ENCODE measurements at regions not wholly inside any gene's neighbourhood (a gene's known extent, or its start where the extent isn't known, plus 50 kb on each side); places are given as distances from the start of the nearest gene placed in this dataset.

DNA sequence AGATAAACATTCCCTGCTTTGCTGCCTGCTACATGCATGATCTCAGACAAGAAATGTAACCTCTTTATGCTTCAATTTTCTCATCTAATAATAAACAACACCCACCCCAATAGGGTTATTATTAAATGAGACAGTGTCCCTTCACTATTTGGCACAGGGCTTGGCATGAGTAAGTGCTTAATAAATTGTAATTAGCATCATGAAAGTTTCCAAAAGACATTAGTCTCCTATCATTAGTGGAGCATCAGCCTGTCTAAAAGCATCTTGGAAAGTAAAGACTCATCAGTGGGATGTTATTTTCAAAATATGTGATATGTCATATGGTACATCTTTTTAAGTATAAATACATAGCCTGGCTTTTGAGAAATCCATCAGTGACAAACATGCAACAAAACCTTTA, 275.0 kb downstream of the ZEB2 start:
- Histone ChIP-seq H3K4me3 (ENCODE audit: low read depth, low read length) (no peak overlapping the region), H3K9me3 (ENCODE audit: control insufficient read depth, insufficient read depth, low read depth, low read length) (no peaks in the 10 kb centered on the region), H3K27ac (ENCODE audit: extremely low read depth, low read depth, low read length) (no peak overlapping the region), H3K36me3 (ENCODE audit: control insufficient read depth in 2 of 2, insufficient read depth in 1 of 2, low read length in 2 of 2) (no peaks in the 10 kb centered on the region), H3K4me1 (ENCODE audit: control insufficient read depth, insufficient read depth, low read length) (no peaks in the 10 kb centered on the region)
- ChIA-PET POLR2A (no interaction called here), CTCF (interaction anchor here (0.6 kb wide), 1 partner anchor 213 kb away, joined by 3 read pairs; no protein-coding TSS in a partner anchor)
- TF ChIP-seq ELK4 (IDR thresholded peaks at IDR 0.05; ENCODE audit: borderline replicate concordance, low read depth, low read length) (no peak), ATF2 (tag by site-specific recombination; IDR thresholded peaks at IDR 0.05; ENCODE audit: low read depth) (no peak), ZNF473 (tag by site-specific recombination; IDR thresholded peaks at IDR 0.05) (no peak), KLF1 (tag by site-specific recombination; IDR thresholded peaks at IDR 0.05) (no peak), OSR2 (tag by site-specific recombination; IDR thresholded peaks at IDR 0.05) (no peak), ZFP41 (tag by site-specific recombination; IDR thresholded peaks at IDR 0.05; ENCODE audit: borderline replicate concordance) (no peak), OVOL3 (tag by site-specific recombination; IDR thresholded peaks at IDR 0.05) (no peak), YY1 (tag by site-specific recombination; IDR thresholded peaks at IDR 0.05) (no peak), ZNF658 (tag by site-specific recombination; IDR thresholded peaks at IDR 0.05) (no peak), ZNF530 (tag by site-specific recombination; IDR thresholded peaks at IDR 0.05; ENCODE audit: low read depth) (no peak), ZNF121 (tag by site-specific recombination; IDR thresholded peaks at IDR 0.05) (no peak), SP3 (tag by site-specific recombination; IDR thresholded peaks at IDR 0.05) (no peak), GFI1B (tag by site-specific recombination; IDR thresholded peaks at IDR 0.05) (no peak), ZNF174 (tag by site-specific recombination; IDR thresholded peaks at IDR 0.05) (no peak), ZNF311 (tag by site-specific recombination; IDR thresholded peaks at IDR 0.05; ENCODE audit: borderline replicate concordance) (no peak), ZNF433 (tag by site-specific recombination; IDR thresholded peaks at IDR 0.05; ENCODE audit: low read depth) (no peak)
- TF ChIP-seq, protein P1, sequence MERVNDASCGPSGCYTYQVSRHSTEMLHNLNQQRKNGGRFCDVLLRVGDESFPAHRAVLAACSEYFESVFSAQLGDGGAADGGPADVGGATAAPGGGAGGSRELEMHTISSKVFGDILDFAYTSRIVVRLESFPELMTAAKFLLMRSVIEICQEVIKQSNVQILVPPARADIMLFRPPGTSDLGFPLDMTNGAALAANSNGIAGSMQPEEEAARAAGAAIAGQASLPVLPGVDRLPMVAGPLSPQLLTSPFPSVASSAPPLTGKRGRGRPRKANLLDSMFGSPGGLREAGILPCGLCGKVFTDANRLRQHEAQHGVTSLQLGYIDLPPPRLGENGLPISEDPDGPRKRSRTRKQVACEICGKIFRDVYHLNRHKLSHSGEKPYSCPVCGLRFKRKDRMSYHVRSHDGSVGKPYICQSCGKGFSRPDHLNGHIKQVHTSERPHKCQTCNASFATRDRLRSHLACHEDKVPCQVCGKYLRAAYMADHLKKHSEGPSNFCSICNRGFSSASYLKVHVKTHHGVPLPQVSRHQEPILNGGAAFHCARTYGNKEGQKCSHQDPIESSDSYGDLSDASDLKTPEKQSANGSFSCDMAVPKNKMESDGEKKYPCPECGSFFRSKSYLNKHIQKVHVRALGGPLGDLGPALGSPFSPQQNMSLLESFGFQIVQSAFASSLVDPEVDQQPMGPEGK (tag by site-specific recombination; IDR thresholded peaks at IDR 0.05): no peak
- TF ChIP-seq, protein P2, sequence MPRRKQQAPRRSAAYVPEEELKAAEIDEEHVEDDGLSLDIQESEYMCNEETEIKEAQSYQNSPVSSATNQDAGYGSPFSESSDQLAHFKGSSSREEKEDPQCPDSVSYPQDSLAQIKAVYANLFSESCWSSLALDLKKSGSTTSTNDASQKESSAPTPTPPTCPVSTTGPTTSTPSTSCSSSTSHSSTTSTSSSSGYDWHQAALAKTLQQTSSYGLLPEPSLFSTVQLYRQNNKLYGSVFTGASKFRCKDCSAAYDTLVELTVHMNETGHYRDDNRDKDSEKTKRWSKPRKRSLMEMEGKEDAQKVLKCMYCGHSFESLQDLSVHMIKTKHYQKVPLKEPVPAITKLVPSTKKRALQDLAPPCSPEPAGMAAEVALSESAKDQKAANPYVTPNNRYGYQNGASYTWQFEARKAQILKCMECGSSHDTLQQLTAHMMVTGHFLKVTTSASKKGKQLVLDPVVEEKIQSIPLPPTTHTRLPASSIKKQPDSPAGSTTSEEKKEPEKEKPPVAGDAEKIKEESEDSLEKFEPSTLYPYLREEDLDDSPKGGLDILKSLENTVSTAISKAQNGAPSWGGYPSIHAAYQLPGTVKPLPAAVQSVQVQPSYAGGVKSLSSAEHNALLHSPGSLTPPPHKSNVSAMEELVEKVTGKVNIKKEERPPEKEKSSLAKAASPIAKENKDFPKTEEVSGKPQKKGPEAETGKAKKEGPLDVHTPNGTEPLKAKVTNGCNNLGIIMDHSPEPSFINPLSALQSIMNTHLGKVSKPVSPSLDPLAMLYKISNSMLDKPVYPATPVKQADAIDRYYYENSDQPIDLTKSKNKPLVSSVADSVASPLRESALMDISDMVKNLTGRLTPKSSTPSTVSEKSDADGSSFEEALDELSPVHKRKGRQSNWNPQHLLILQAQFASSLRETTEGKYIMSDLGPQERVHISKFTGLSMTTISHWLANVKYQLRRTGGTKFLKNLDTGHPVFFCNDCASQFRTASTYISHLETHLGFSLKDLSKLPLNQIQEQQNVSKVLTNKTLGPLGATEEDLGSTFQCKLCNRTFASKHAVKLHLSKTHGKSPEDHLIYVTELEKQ (tag by site-specific recombination; IDR thresholded peaks at IDR 0.05; ENCODE audit: borderline replicate concordance): no peak

DNA sequence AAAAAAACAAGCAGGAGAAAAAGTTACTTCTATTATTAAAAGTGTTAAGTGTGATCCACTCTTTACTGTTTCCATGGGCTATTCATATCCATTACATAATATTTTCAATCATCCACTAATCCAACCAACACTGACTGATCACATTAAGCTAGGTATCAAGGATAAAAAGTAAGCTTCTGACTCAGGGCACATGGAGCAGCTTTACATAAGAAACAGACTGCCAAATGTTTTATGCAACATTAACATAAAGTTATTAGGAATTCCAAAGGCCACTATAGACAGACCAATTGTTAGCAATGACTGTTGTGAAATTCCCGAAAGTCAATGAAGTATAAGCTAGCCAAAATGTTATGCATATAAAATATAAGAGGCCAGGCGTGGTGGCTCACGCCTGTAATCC, 277.6 kb downstream of the ZEB2 start:
- no peaks in the 10 kb centered on the region for H3K9me3 ChIP-seq (ENCODE audit: control insufficient read depth, insufficient read depth, low read depth, low read length)
- no peaks in the 10 kb centered on the region for H3K36me3 ChIP-seq (ENCODE audit: control insufficient read depth in 2 of 2, insufficient read depth in 1 of 2, low read length in 2 of 2)
- ChIA-PET POLR2A (no interaction called here), CTCF (interaction anchor here (0.6 to 0.7 kb wide), 2 partner anchors 14 to 846 kb away, joined by 3 read pairs; no protein-coding TSS in a partner anchor)
- H3K4me3 ChIP-seq (ENCODE audit: low read depth, low read length): no peak overlapping the region
- no peaks in the 10 kb centered on the region for H3K4me1 ChIP-seq (ENCODE audit: control insufficient read depth, insufficient read depth, low read length)
- no peak overlapping the region for H3K27ac ChIP-seq (ENCODE audit: extremely low read depth, low read depth, low read length)
- no peak for TF ChIP-seq KLF10 (tag by site-specific recombination; IDR thresholded peaks at IDR 0.05)
- TF ChIP-seq ZFHX2 (tag by site-specific recombination; conservative IDR thresholded peaks at IDR 0.05): no peak
- TF ChIP-seq SP3 (tag by site-specific recombination; IDR thresholded peaks at IDR 0.05): no peak
- no peak for TF ChIP-seq KLF17 (tag by site-specific recombination; IDR thresholded peaks at IDR 0.05)
- TF ChIP-seq ZNF704 (tag by site-specific recombination; IDR thresholded peaks at IDR 0.05): no peak
- no peak for TF ChIP-seq PRDM4 (tag by site-specific recombination; IDR thresholded peaks at IDR 0.05)
